ENCODE measurements at regions not wholly inside any gene's neighbourhood (a gene's known extent, or its start where the extent isn't known, plus 50 kb on each side); places are given as distances from the start of the nearest gene placed in this dataset.

GRCh38 chr4:4618847-4619246 is 77.0 kb upstream of the STX18 start:
- Histone ChIP-seq H3K36me3 (no peaks in the 10 kb centered on the region), H3K9me3 (no peaks in the 10 kb centered on the region), H3K4me1 (no peaks in the 10 kb centered on the region), H3K27ac (no peak overlapping the region), H3K4me3 (no peak overlapping the region), H3K27me3 (no peaks in the 10 kb centered on the region)
- no peak for TF ChIP-seq POLR2AphosphoS5 (IDR thresholded peaks at IDR 0.05; ENCODE audit: insufficient read depth in 1 of 2, low read depth in 1 of 2)
- no peak for DNase-seq (ENCODE audit: extremely low spot score in 2 of 2)
- intact Hi-C loops (cut with DNase I) = no loop called here

GRCh38 chr4:4614925-4615678 is 73.3 kb upstream of the STX18 start:
- no peaks in the 10 kb centered on the region for H3K9me3 ChIP-seq
- no peaks in the 10 kb centered on the region for H3K36me3 ChIP-seq
- intact Hi-C loops (cut with DNase I) = no loop called here
- DNase-seq (ENCODE audit: extremely low spot score in 2 of 2) = no peak
- no peak overlapping the region for H3K4me3 ChIP-seq
- no peaks in the 10 kb centered on the region for H3K27me3 ChIP-seq
- H3K27ac ChIP-seq = peak overlapping the region; percentile 47
- peaks cover 5% of the 10 kb centered on the region for H3K4me1 ChIP-seq
- TF ChIP-seq CTCF (IDR thresholded peaks at IDR 0.05) (no peak), POLR2A (IDR thresholded peaks at IDR 0.05) (no peak), POLR2AphosphoS5 (IDR thresholded peaks at IDR 0.05; ENCODE audit: insufficient read depth in 1 of 2, low read depth in 1 of 2) (no peak)

GRCh38 chr4:4613641-4614286 is 71.9 kb upstream of the STX18 start:
- H3K4me3 ChIP-seq = no peak overlapping the region
- H3K27ac ChIP-seq = peak overlapping the region; percentile 15
- no peaks in the 10 kb centered on the region for H3K36me3 ChIP-seq
- no peaks in the 10 kb centered on the region for H3K27me3 ChIP-seq
- H3K9me3 ChIP-seq = no peaks in the 10 kb centered on the region
- DNase-seq (ENCODE audit: extremely low spot score in 2 of 2) = no peak
- no peak for TF ChIP-seq CTCF (IDR thresholded peaks at IDR 0.05)
- TF ChIP-seq POLR2A (IDR thresholded peaks at IDR 0.05) = no peak
- TF ChIP-seq POLR2AphosphoS5 (IDR thresholded peaks at IDR 0.05; ENCODE audit: insufficient read depth in 1 of 2, low read depth in 1 of 2) = no peak
- H3K4me1 ChIP-seq = peaks cover 5% of the 10 kb centered on the region
- intact Hi-C loops (cut with DNase I) = no loop called here

- no peak for TF ChIP-seq POLR2AphosphoS5 (IDR thresholded peaks at IDR 0.05; ENCODE audit: insufficient read depth in 1 of 2, low read depth in 1 of 2)
- TF ChIP-seq POLR2A (IDR thresholded peaks at IDR 0.05) = no peak
- TF ChIP-seq CTCF (IDR thresholded peaks at IDR 0.05) = no peak
Observed at GRCh38 chr4:4613126-4613465, 71.2 kb upstream of the STX18 start.

GRCh38 chr4:4610672-4611071 is 68.8 kb upstream of the STX18 start:
- TF ChIP-seq POLR2A (IDR thresholded peaks at IDR 0.05) = no peak
- no peak for TF ChIP-seq POLR2AphosphoS5 (IDR thresholded peaks at IDR 0.05; ENCODE audit: insufficient read depth in 1 of 2, low read depth in 1 of 2)
- no peak for TF ChIP-seq CTCF (IDR thresholded peaks at IDR 0.05)
- DNase-seq (ENCODE audit: extremely low spot score in 2 of 2) = no peak
- Histone ChIP-seq H3K4me1 (peaks cover 5% of the 10 kb centered on the region), H3K27me3 (no peaks in the 10 kb centered on the region), H3K36me3 (no peaks in the 10 kb centered on the region), H3K27ac (no peak overlapping the region), H3K4me3 (no peak overlapping the region), H3K9me3 (no peaks in the 10 kb centered on the region)
- intact Hi-C loops (cut with DNase I) = no loop called here

More at GRCh38 chr4:4613126-4613465, 71.2 kb upstream of the STX18 start:
- H3K27me3 ChIP-seq = no peaks in the 10 kb centered on the region
- intact Hi-C loops (cut with DNase I) = no loop called here
- no peak overlapping the region for H3K27ac ChIP-seq
- no peaks in the 10 kb centered on the region for H3K36me3 ChIP-seq
- no peak overlapping the region for H3K4me3 ChIP-seq
- no peaks in the 10 kb centered on the region for H3K9me3 ChIP-seq
- DNase-seq (ENCODE audit: extremely low spot score in 2 of 2) = no peak
- H3K4me1 ChIP-seq = peaks cover 5% of the 10 kb centered on the region

Measured in vagina (tissue), 2 donors.